H9 (cell line): ENCODE measurements at regions not wholly inside any gene's neighbourhood (a gene's known extent, or its start where the extent isn't known, plus 50 kb on each side); places are given as distances from the start of the nearest gene placed in this dataset.

Experiments used
- DNase-seq: peaks from one replicate; pipeline ENCODE4 v3.0.0-alpha.2; 2017
- H2AFZ ChIP-seq: one replicate; pipeline ENCODE4 v1.6.1; 2013; ENCODE audit warnings: mild to moderate bottlenecking, low read length, control low read depth, moderate library complexity
- H2AK5ac ChIP-seq: 2 replicates; pipeline ENCODE4 v1.6.1; 2013; ENCODE audit warnings: low read length, control low read depth, mixed read lengths; ENCODE audit not compliant: insufficient read length
- H2BK120ac ChIP-seq: one replicate; pipeline ENCODE4 v1.6.1; 2013; ENCODE audit warnings: low read depth, mild to moderate bottlenecking, low read length, control low read depth, inconsistent platforms; ENCODE audit not compliant: poor library complexity, severe bottlenecking
- H2BK12ac ChIP-seq: 2 replicates; pipeline ENCODE4 v1.6.1; 2013; ENCODE audit warnings: low read length, control low read depth, mixed read lengths, low read depth; ENCODE audit not compliant: insufficient read length
- H2BK15ac ChIP-seq: 2 replicates; pipeline ENCODE4 v1.6.1; 2013; ENCODE audit warnings: low read depth, low read length, control low read depth
- H2BK20ac ChIP-seq: one replicate; pipeline ENCODE4 v1.6.1; 2013; ENCODE audit warnings: low read depth, mild to moderate bottlenecking, low read length, control low read depth, inconsistent platforms; ENCODE audit not compliant: poor library complexity, severe bottlenecking
- H2BK5ac ChIP-seq: 2 replicates; pipeline ENCODE4 v1.6.1; 2013; ENCODE audit warnings: low read length, control low read depth, mixed read lengths; ENCODE audit not compliant: insufficient read length
- H3K14ac ChIP-seq: 2 replicates; pipeline ENCODE4 v1.6.1; 2013; ENCODE audit warnings: low read length, control low read depth; ENCODE audit not compliant: insufficient read depth
- H3K18ac ChIP-seq: 2 replicates; pipeline ENCODE4 v1.6.1; 2013; ENCODE audit warnings: low read depth, mild to moderate bottlenecking, mixed read lengths, low read length, control low read depth; ENCODE audit not compliant: insufficient read length
- H3K23ac ChIP-seq: 2 replicates; pipeline ENCODE4 v1.6.1; 2013; ENCODE audit warnings: low read length, control low read depth, mixed read lengths, low read depth; ENCODE audit not compliant: insufficient read length
- H3K23me2 ChIP-seq: 2 replicates; pipeline ENCODE4 v1.6.1; 2013; ENCODE audit warnings: low read depth, mild to moderate bottlenecking, mixed read lengths, low read length, control low read depth; ENCODE audit not compliant: insufficient read length, poor library complexity, severe bottlenecking
- H3K27ac ChIP-seq: 2 replicates; pipeline ENCODE4 v1.5.1; 2013; ENCODE audit warnings: low read length, control low read depth, mixed read lengths, low read depth; ENCODE audit not compliant: insufficient read length
- H3K27me3 ChIP-seq: 2 replicates; pipeline ENCODE4 v1.6.1; 2013; ENCODE audit warnings: low read length, control low read depth, inconsistent platforms; ENCODE audit not compliant: insufficient read depth
- H3K4ac ChIP-seq: 2 replicates; pipeline ENCODE4 v1.6.1; 2013; ENCODE audit warnings: low read depth, mild to moderate bottlenecking, control low read depth, inconsistent platforms, low read length, moderate library complexity
- H3K4me1 ChIP-seq: 2 replicates; pipeline ENCODE4 v1.6.1; 2013; ENCODE audit warnings: low read length, control low read depth, inconsistent platforms; ENCODE audit not compliant: insufficient read depth
- H3K4me2 ChIP-seq: 2 replicates; pipeline ENCODE4 v1.6.1; 2013; ENCODE audit warnings: low read length, control low read depth, mixed read lengths; ENCODE audit not compliant: insufficient read length, insufficient read depth
- H3K56ac ChIP-seq: 2 replicates; pipeline ENCODE4 v1.6.1; 2013; ENCODE audit warnings: low read depth, mild to moderate bottlenecking, mixed read lengths, low read length, control low read depth; ENCODE audit not compliant: insufficient read length
- H3K79me1 ChIP-seq: 2 replicates; pipeline ENCODE4 v1.6.1; 2013; ENCODE audit warnings: low read depth, mild to moderate bottlenecking, moderate library complexity, low read length, control low read depth, inconsistent platforms; ENCODE audit not compliant: insufficient read depth, poor library complexity, severe bottlenecking
- H3K79me2 ChIP-seq: 2 replicates; pipeline ENCODE4 v1.6.1; 2013; ENCODE audit warnings: low read length, control low read depth, inconsistent platforms; ENCODE audit not compliant: insufficient read depth
- H3K9ac ChIP-seq: 2 replicates; pipeline ENCODE4 v1.6.1; 2013; ENCODE audit warnings: low read length, control low read depth, mixed read lengths; ENCODE audit not compliant: insufficient read length; ENCODE audit errors: extremely low read depth
- H3K9me3 ChIP-seq: one replicate; pipeline ENCODE4 v1.6.1; 2013; ENCODE audit warnings: low read depth, low read length, inconsistent platforms; ENCODE audit not compliant: control insufficient read depth
- H3T11ph ChIP-seq: one replicate; pipeline ENCODE4 v1.6.1; 2013; ENCODE audit warnings: mild to moderate bottlenecking, low read length, control low read depth, inconsistent platforms
- H4K20me1 ChIP-seq: one replicate; pipeline ENCODE4 v1.6.1; 2013; ENCODE audit not compliant: control insufficient read depth, insufficient read length, insufficient read depth
- H4K5ac ChIP-seq: 2 replicates; pipeline ENCODE4 v1.6.1; 2013; ENCODE audit warnings: low read depth, mild to moderate bottlenecking, mixed read lengths, low read length, control low read depth; ENCODE audit not compliant: insufficient read length
- H4K8ac ChIP-seq: replicated peaks from 2 replicates; pipeline ENCODE4 v1.6.1; 2013; ENCODE audit warnings: low read length, control low read depth, mixed read lengths, low read depth; ENCODE audit not compliant: insufficient read length
- H4K91ac ChIP-seq: 2 replicates; pipeline ENCODE4 v1.6.1; 2013; ENCODE audit warnings: low read depth, mild to moderate bottlenecking, moderate library complexity, mixed read lengths, low read length, control low read depth; ENCODE audit not compliant: insufficient read length
- H3K27ac Mint-ChIP-seq, 3 experiments: 2 replicates in 2 of 3; 3 replicates in 1 of 3; pipeline ENCODE4 v1.8.0; 2020 to 2021; ENCODE audit warnings: mixed read lengths in 3 of 3, mild to moderate bottlenecking in 1 of 3, moderate library complexity in 1 of 3
- H3K27me3 Mint-ChIP-seq: 2 replicates; pipeline ENCODE4 v1.8.0; 2021; ENCODE audit warnings: low read depth, mild to moderate bottlenecking, moderate library complexity, mixed read lengths
- H3K36me3 Mint-ChIP-seq, 3 experiments: 2 replicates in 2 of 3; 3 replicates in 1 of 3; pipeline ENCODE4 v1.8.0; 2020 to 2021; ENCODE audit warnings: low read depth in 3 of 3, mixed read lengths in 3 of 3; ENCODE audit not compliant: insufficient read depth in 1 of 3
- H3K4me1 Mint-ChIP-seq, 2 experiments: 2 replicates each; pipeline ENCODE4 v1.8.0; 2020; ENCODE audit warnings: mixed read lengths in 2 of 2
- H3K4me3 Mint-ChIP-seq, 2 experiments: 2 replicates in 1 of 2; 3 replicates in 1 of 2; pipeline ENCODE4 v1.8.0; 2020 to 2021; ENCODE audit warnings: mild to moderate bottlenecking in 2 of 2, mixed read lengths in 2 of 2, moderate library complexity in 1 of 2
- H3K9me3 Mint-ChIP-seq, 2 experiments: 2 replicates in 1 of 2; 3 replicates in 1 of 2; pipeline ENCODE4 v1.8.0; 2020; ENCODE audit warnings: mild to moderate bottlenecking in 2 of 2, mixed read lengths in 2 of 2, moderate library complexity in 1 of 2
- WGBS: extraction: QIAGEN DNeasy Blood & Tissue Kit; methylation state at CpG from one replicate; pipeline ENCODE4 v1.1.7; 2013; ENCODE audit warnings: missing lambda C conversion rate, low lambda C conversion rate, mixed read lengths; ENCODE audit not compliant: insufficient read length; ENCODE audit errors: extremely low coverage; 5-methylcytosine and 5-hydroxymethylcytosine counted together
- TF ChIP-seq, protein P1 (sequence below): fragments of 200-600 bp; sonication (generic); conservative IDR thresholded peaks from 3 replicates; pipeline ENCODE4 v1.8.0; 2021; ENCODE audit warnings: antibody characterized with exemption, mild to moderate bottlenecking

- Histone ChIP-seq H2BK12ac (no peak overlapping the region), H2BK5ac (no peak overlapping the region), H2BK15ac (no peak overlapping the region), H2AK5ac (no peak overlapping the region), H3K23ac (no peak overlapping the region), H3K27me3 (no peaks in the 10 kb centered on the region), H4K5ac (no peak overlapping the region), H3K14ac (no peak overlapping the region), H3K4ac (no peak overlapping the region), H3K23me2 (no peaks in the 10 kb centered on the region), H3K4me2 (no peak overlapping the region), H3K79me1 (no peaks in the 10 kb centered on the region), H3K27ac (no peak overlapping the region), H4K91ac (no peak overlapping the region), H4K20me1 (no peaks in the 10 kb centered on the region), H2BK120ac (no peak overlapping the region), H3K18ac (no peak overlapping the region), H3K9me3 (no peaks in the 10 kb centered on the region), H3K56ac (no peak overlapping the region), H4K8ac (no peak overlapping the region), H3T11ph (no peak overlapping the region), H3K4me1 (no peaks in the 10 kb centered on the region), H3K9ac (no peak overlapping the region), H3K79me2 (no peaks in the 10 kb centered on the region), H2AFZ (no peak overlapping the region), H2BK20ac (no peak overlapping the region)
- H3K4me3 Mint-ChIP-seq, result no peak overlapping the region
- peaks cover 0 to 2% of the 10 kb centered on the region in 2 experiments; a peak in 1 of 5 replicates for H3K9me3 Mint-ChIP-seq
- no peaks in the 10 kb centered on the region for H3K4me1 Mint-ChIP-seq
- peaks cover 0 to 4% (median 0%) of the 10 kb centered on the region in 3 experiments; a peak in 1 of 7 replicates for H3K36me3 Mint-ChIP-seq
- TF ChIP-seq, protein P1, sequence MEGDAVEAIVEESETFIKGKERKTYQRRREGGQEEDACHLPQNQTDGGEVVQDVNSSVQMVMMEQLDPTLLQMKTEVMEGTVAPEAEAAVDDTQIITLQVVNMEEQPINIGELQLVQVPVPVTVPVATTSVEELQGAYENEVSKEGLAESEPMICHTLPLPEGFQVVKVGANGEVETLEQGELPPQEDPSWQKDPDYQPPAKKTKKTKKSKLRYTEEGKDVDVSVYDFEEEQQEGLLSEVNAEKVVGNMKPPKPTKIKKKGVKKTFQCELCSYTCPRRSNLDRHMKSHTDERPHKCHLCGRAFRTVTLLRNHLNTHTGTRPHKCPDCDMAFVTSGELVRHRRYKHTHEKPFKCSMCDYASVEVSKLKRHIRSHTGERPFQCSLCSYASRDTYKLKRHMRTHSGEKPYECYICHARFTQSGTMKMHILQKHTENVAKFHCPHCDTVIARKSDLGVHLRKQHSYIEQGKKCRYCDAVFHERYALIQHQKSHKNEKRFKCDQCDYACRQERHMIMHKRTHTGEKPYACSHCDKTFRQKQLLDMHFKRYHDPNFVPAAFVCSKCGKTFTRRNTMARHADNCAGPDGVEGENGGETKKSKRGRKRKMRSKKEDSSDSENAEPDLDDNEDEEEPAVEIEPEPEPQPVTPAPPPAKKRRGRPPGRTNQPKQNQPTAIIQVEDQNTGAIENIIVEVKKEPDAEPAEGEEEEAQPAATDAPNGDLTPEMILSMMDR, result no peak
- no peaks in the 10 kb centered on the region for H3K27me3 Mint-ChIP-seq
- H3K27ac Mint-ChIP-seq, result no peak overlapping the region; a peak in 1 of 7 replicates
- no CpG with 5 or more reads among the region's 2 CpGs for WGBS
- no peak for DNase-seq
Observed at GRCh38 chr6:141337191-141337590, 795.5 kb upstream of the GJE1 start.
